GM18868 (cell line): ENCODE measurements at regions not wholly inside any gene's neighbourhood (a gene's known extent, or its start where the extent isn't known, plus 50 kb on each side); places are given as distances from the start of the nearest gene placed in this dataset.
"Not testable (repeated sequence)": the region's sequence is repeated elsewhere in the genome, so short reads cannot be mapped to it uniquely, and the experiment has no call there.

ENCODE experiments used
- ATAC-seq: cut with Tn5 transposase; IDR thresholded peaks from one replicate; pipeline ENCODE4 v1.9.1; 2021; ENCODE audit warnings: mild to moderate bottlenecking, moderate library complexity; ENCODE audit not compliant: unreplicated experiment

- ATAC-seq = no peak
Observed at GRCh38 chr6:68080074-68080473, 555.0 kb upstream of the ADGRB3 start.

- ATAC-seq = no peak
Observed at GRCh38 chr6:68077661-68078060, 557.4 kb upstream of the ADGRB3 start.

- no peak for ATAC-seq
Observed at GRCh38 chr6:68071740-68072139, 563.3 kb upstream of the ADGRB3 start.

GRCh38 chr6:68069921-68070710 is 565.0 kb upstream of the ADGRB3 start:
- ATAC-seq = no peak

- ATAC-seq = peak; percentile 96
Observed at GRCh38 chr6:68059899-68060298, 575.2 kb upstream of the ADGRB3 start.

GRCh38 chr6:68059261-68059660 is 575.8 kb upstream of the ADGRB3 start:
- peak; percentile 28 for ATAC-seq

- ATAC-seq = not testable (repeated sequence)
Observed at GRCh38 chr6:68056596-68056995, 578.5 kb upstream of the ADGRB3 start.

GRCh38 chr6:68054756-68055155 is 580.3 kb upstream of the ADGRB3 start:
- ATAC-seq = no peak

- no peak for ATAC-seq
Observed at GRCh38 chr6:68053805-68054373, 581.2 kb upstream of the ADGRB3 start.

- no peak for ATAC-seq
Observed at GRCh38 chr6:68052234-68052633, 582.8 kb upstream of the ADGRB3 start.

- no peak for ATAC-seq
Observed at GRCh38 chr6:68049562-68049961, 585.5 kb upstream of the ADGRB3 start.

GRCh38 chr6:68046756-68047155 is 588.3 kb upstream of the ADGRB3 start:
- ATAC-seq = no peak

- ATAC-seq = no peak
Observed at GRCh38 chr6:68046302-68046701, 588.8 kb upstream of the ADGRB3 start.

- ATAC-seq = no peak
Observed at GRCh38 chr6:68045193-68045592, 589.9 kb upstream of the ADGRB3 start.

GRCh38 chr6:68044264-68044663 is 590.8 kb upstream of the ADGRB3 start:
- ATAC-seq = no peak

GRCh38 chr6:68043122-68043398 is 592.0 kb upstream of the ADGRB3 start:
- ATAC-seq = no peak

- no peak for ATAC-seq
Observed at GRCh38 chr6:68042339-68043121, 592.6 kb upstream of the ADGRB3 start.

GRCh38 chr6:68040780-68041179 is 594.3 kb upstream of the ADGRB3 start:
- no peak for ATAC-seq

- no peak for ATAC-seq
Observed at GRCh38 chr6:68040312-68040778, 594.7 kb upstream of the ADGRB3 start.

- ATAC-seq = no peak
Observed at GRCh38 chr6:68039641-68040311, 595.3 kb upstream of the ADGRB3 start.

- no peak for ATAC-seq
Observed at GRCh38 chr6:68038815-68039408, 596.2 kb upstream of the ADGRB3 start.
